GM18517 (cell line): ENCODE measurements at regions not wholly inside any gene's neighbourhood (a gene's known extent, or its start where the extent isn't known, plus 50 kb on each side); places are given as distances from the start of the nearest gene placed in this dataset.

Experiments
- ATAC-seq: cut with Tn5 transposase; IDR thresholded peaks from one replicate; pipeline ENCODE4 v1.9.1; 2021; ENCODE audit warnings: mild to moderate bottlenecking, moderate library complexity; ENCODE audit not compliant: unreplicated experiment

- ATAC-seq = no peak
Measured at GRCh38 chr13:65103351-65103750, 2126.8 kb downstream of the PCDH9 start.

- ATAC-seq = no peak
Measured at GRCh38 chr13:65095161-65096082, 2134.7 kb downstream of the PCDH9 start.

- ATAC-seq = no peak
Measured at GRCh38 chr13:65093357-65093756, 2136.8 kb downstream of the PCDH9 start.

- no peak for ATAC-seq
Measured at GRCh38 chr13:65091031-65091430, 2139.1 kb downstream of the PCDH9 start.

DNA sequence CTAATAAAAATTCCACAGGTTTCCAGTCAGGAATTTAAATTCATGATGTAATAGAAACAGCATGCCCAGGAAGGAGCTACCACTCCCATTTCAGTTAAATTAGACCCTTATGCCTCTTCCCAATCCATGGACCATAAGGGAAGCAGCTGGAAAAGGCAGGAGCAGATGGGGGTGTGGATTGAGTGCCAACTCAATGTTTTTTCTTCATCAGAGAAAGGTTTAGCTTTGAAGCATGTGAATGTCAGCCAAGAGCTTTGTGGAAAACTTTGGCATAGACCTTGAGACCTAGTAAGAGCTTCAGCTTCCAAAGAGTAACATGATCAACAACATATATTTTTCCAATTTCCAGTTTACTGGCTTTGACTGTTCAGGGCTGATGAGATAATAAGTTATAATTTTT lies 2139.9 kb downstream of the PCDH9 start:
- no peak for ATAC-seq

GRCh38 chr13:65088906-65089305 lies 2141.2 kb downstream of the PCDH9 start:
- ATAC-seq = no peak

DNA sequence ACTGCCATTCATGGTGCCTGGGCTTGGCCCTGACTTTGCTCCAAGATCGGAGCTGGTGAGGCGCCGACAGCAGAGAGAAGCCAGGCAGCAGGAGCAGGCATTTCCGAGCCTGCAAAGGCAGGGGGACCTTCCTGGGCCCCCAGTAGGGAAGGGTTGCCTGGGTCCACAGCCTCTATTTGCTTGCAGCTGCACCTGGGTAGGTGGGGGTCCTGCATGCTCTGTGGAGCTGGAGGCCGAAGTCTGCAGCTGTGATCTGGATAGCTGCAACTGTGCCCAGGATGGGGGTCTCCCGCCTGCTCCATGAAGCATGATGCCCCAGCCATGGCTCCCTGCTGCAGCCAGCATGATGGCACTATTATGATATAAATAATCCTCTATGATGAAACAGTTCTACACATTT lies 2144.2 kb downstream of the PCDH9 start:
- no peak for ATAC-seq

DNA sequence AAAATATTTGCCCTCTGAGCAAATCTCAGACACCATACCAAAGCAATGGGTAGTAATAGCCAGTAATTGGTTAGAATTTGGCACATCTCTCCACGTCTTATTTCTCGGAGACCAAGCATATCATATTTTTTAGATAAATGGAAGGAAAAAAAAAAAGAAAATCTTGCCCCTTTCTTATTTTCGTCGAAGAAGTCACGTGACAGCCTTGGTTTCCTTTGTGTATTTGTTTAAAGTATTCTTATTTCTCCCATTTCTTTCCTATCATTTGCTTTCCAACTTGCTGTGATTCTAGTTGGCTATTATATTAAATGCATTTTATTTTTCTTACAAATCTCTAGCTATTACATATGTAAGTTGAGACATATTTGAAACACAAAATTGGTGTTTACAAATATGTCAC lies 2155.9 kb downstream of the PCDH9 start:
- ATAC-seq = no peak

- no peak for ATAC-seq
Measured at GRCh38 chr13:65064967-65065366, 2165.2 kb downstream of the PCDH9 start.

DNA sequence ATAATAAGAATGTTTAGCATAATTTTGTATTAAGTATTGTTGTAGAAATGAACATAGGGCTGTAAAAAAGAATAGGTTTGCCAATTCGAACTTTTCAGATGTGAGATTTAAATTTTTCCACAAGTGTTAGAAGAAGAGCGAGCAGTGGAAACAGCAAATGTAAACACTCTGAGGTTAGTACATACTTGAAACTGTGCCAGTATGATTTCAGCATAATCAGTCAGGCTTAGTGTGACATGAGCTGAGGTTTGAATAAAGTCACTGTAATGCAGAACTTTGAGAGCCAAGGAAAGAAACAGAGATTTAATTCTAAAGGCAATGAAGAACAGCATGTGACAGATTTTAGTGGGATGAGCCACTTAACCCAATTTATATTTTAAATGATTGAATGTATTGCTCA lies 2166.4 kb downstream of the PCDH9 start:
- ATAC-seq = no peak

- ATAC-seq = no peak
Measured at GRCh38 chr13:65057986-65058385, 2172.2 kb downstream of the PCDH9 start.

GRCh38 chr13:65054277-65054676 lies 2175.9 kb downstream of the PCDH9 start:
- no peak for ATAC-seq

- ATAC-seq = no peak
Measured at GRCh38 chr13:65036999-65037398, 2193.1 kb downstream of the PCDH9 start.

DNA sequence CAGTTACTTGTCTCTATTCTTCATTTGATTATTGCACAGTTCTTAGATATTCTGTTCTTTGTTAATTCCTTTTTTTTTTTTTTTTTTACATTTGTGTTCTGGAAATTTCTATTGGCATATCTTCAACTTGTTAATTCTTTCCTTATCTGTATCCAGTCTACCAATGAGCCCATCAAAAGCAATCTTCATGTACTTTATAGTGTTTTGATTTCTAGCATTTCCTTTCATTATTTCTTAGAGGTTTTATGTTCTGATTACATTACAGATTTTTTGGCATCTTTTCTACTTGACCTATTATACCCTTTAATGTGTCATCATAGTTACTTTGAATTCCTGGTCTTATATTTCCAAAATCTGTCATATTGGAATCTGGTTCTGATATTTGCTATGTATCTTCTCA lies 2194.8 kb downstream of the PCDH9 start:
- ATAC-seq = no peak

GRCh38 chr13:65034266-65034665 lies 2195.9 kb downstream of the PCDH9 start:
- ATAC-seq = no peak

- ATAC-seq = no peak
Measured at GRCh38 chr13:65032825-65033224, 2197.3 kb downstream of the PCDH9 start.

DNA sequence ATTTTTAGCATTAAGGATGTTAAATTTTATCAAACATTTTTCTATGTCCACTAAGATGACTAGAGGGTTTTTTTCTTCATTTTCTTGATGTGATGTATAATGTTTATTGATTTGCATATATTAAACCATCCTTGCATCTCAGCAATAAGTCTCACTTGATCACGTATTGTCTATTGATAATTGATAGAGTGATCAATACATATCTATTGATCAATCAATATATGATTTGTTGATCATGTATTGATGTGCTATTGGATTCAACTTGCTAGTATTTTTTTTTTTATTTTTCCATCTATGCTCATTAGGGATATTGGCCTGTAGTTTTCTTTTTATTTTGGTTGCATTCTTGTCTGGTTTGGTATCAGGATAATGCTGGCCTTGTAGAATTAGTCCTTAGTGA lies 2202.0 kb downstream of the PCDH9 start:
- ATAC-seq = no peak

DNA sequence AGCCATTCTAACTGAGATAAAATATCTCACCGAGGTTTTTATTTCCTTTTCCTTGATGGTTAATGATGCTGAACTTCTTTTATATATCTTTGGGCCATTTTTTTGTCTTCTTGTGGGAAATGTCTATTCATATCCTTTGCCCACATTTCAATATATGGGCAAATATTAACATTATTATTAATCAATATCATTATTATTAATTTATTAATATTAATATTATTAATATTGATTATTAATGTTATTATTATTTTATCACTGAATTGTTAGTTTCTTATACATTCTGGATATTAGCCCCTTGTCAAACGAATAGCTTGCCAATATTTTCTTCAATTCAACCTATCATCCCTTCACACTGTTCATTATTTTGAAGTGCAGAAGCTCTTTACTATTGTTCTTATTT lies 2203.6 kb downstream of the PCDH9 start:
- ATAC-seq = no peak

- ATAC-seq = no peak
Measured at GRCh38 chr13:65011378-65011777, 2218.8 kb downstream of the PCDH9 start.

- no peak for ATAC-seq
Measured at GRCh38 chr13:64997438-64997837, 2232.7 kb downstream of the PCDH9 start.

GRCh38 chr13:64993514-64994164 lies 2236.5 kb downstream of the PCDH9 start:
- no peak for ATAC-seq

DNA sequence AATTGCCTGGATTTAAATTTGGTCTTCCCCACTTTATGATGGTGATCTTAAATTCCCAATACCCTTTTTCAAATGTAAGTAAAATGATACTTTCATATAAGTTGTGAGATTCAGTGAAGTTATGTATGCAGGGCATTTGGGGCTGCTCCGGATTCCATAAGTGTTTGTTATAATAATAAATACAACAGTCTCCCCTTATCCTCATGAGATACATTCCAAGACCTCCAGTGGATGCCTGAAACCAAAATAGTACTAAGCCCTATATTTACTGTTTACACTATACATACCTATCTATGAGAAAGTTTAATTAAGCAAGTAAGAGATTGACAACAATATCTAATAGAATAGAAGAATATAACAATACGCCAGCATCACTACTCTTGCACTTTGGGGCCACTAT lies 2237.8 kb downstream of the PCDH9 start:
- no peak for ATAC-seq
